ENCODE measurements at regions not wholly inside any gene's neighbourhood (a gene's known extent, or its start where the extent isn't known, plus 50 kb on each side); places are given as distances from the start of the nearest gene placed in this dataset.

DNA sequence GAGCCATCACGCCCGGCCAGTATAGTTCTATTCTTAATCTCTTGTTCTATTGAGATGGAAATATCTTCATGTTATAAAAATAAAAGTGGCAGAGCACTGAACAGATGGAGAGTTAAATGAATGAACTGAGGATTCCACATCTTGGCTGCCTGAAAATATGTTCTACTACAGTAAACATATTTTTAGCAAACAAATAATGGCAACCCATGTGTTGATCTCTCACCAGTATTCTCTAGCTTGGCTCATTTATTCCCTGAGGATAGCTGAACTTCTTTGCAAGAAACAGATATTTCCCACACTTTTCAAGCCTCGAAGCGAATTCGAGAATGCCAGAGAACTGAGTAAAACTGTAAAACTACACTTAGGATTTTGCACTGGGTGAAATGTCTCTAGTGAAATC lies 58.9 kb downstream of the DIRAS3 start:
- no peak for DNase-seq

DNA sequence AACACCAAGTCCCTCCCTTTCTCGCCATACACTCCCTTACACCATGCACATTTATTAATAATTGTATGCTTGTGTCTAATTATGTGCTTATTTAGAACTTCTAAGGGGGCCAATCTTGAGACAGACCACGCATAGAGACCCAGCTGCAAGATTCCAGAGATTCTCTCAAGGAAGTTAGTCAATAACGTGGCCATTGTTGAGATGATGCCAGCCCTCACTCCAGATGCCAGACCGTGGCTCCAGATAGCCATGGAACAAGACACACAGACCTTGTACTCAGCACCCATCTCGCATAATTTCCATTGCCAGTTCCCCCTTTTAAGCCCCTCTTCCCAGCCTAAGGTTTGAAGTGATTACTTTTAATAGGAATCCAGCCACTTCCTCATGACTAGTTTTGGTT lies 62.4 kb downstream of the DIRAS3 start:
- DNase-seq = no peak

DNA sequence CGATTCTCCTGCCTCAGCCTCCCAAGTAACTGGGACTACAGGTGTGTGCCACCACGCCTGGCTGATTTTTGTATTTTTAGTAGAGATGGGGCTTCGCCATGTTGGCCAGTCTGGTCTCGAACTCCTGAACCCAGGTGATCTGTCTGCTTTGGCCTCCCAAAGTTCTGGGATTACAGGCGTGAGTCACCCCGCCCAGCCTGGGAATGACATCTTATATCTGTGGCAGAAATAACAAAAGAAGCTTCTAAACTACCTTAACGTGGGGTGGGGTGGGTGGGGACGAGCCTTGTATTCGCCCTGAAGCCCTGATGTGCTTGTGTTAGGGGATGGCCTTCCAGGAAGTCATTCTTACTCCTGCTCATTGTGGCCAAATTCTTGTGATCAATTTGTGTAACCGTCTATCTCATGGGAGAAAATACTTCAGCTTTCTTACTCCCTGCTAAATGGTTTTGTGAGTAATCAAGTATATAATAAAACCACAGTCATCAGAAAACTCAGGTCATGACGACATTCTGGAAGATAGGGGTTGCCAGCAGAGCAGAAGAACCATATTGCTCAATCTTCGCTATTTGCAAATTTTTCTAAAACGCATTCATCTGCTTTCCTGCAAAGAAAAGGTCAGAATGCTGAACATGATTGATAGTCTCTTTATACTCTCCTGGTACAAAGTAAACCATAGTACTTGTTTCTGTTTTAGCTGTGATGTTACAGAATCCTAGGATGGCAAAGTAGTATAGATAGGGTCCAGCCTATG lies 63.2 kb downstream of the DIRAS3 start:
- no peak for DNase-seq

DNA sequence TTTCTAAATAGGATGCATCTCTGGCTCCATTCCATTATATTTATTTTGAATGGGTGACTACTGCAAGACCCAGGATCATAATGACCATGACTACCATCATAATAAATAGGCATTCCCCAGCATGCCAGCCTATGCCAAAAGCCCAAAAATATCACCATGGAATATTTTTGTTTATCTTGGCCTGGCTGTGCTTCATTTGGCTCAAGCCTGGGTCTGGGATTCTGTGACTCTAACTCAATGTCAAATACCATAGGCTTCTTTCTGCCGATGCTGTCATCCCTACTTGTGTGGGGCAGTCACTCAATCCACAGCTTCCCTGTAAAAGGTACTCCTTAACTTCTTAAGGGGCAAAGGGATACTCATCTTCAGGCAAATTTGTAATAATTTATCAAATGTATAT lies 66.6 kb downstream of the DIRAS3 start:
- no peak for DNase-seq

DNA sequence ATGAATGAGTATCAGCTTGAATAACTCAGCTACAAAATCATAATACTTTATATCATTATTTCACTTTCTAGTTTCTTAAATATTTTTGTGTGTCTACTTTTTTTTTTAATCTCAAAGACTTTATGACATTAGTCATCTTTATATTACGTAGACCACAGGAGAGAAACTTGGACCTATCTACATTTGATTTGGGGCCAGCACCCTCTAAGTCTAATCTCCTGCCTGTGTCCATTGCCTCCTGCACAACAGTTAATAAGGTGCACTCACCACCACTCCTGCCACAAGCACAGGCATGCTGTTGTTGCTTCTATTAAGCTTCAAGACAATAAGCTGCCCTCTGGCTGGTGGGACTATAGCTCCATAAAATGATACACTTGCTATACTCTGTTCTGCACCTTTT lies 70.4 kb downstream of the DIRAS3 start:
- no peak for DNase-seq

DNA sequence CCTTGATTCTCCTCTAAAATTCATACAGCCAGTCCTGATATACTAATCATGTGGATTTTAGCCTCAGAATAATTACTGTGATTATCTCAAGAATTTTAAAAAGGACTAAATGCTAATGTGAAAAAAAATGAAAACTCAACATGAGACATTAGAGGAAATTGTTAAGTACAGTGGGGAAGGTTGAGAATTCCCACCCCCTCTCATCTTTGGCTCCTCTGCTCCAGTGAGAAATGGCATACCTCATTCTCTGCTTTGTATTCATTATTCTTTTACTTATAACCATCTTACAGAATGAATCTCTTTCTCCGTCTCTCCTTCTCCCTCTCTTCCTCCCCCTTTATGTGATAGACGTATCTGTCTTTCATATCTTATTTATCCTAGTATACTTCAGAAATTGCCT lies 70.9 kb downstream of the DIRAS3 start:
- DNase-seq = no peak

DNA sequence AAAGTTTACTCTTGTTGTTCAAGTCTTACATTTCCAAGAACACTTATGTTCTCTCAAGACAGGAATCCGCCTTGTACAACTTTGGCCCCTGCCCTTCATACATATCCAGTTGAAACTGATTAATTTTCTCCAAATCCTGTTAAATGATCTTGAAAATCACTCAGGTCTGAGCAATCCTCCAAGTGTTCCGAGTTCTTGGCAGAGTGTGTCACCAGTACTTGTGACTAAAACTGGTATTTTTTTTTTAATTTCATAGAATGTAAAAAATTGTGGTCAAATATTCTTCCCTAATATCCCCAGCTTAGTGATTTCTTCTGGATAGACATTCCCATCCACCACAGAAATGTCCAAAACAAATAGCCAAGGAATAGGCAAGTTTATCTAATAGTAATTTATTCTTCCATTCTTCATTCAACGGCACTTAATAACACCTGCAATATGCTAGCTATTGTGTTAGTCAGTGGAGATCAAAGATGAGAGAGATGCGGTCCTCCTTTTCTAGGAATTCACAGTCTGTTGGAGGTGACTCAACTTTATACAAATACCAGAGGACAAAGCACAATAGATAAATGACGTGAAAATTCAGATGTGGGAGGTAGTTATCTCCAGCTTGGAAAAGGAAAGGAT lies 71.4 kb downstream of the DIRAS3 start:
- DNase-seq = no peak

DNA sequence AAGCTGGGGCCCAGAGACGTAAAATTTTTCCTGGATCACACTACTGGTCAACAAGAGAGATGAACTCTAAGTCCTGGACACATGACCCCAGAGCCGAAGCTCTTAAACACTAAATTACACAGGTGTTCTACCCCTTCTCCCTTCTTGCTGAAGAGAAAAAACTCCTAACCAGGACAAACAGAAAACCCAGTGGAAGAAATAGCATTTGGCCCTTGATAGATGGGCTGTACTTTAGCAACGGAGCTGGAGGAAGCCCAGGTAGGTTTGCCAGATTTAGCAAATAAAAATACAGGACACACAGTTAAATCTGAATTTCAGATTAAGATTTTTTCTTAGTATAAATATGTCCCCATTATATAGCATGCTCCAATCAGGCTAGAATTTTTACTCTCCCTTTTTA lies 72.7 kb downstream of the DIRAS3 start:
- DNase-seq = no peak

DNA sequence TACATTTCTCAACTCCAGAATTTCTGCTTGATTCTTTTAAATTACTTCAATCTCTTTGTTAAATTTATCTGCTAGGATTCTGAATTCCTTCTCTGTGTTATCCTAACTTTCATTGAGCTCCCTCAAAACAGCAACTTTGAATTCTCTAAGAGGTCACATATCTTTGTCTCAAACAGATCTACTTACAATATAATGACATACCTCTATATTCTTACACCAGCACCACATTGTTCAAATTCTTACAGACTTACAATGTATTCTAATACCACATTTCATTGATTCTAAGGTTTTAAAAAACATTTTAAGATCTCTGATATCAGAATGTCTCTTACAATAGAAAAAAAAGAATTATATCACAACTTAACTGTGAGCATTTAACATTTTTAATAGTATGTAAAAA lies 77.4 kb downstream of the DIRAS3 start:
- DNase-seq = no peak

DNA sequence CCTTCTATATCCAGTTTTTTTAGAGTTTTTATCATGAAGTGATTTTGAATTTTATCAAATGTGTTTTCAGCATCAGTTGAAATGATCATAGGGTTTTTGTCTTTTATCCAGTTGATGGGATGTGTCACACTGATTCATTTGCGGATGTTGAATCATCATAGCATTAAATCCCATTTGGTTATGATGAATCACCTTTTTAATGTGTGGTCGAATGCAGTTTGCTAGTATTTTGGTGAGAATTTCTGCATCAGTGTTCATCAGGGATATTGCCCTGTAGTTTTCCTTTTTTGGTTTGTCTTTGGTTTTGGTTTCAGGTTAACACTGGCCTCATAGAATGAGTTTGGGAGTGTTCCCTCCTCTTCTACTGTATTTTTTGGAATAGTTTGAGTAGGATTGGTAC lies 80.3 kb downstream of the DIRAS3 start:
- DNase-seq = no peak

DNA sequence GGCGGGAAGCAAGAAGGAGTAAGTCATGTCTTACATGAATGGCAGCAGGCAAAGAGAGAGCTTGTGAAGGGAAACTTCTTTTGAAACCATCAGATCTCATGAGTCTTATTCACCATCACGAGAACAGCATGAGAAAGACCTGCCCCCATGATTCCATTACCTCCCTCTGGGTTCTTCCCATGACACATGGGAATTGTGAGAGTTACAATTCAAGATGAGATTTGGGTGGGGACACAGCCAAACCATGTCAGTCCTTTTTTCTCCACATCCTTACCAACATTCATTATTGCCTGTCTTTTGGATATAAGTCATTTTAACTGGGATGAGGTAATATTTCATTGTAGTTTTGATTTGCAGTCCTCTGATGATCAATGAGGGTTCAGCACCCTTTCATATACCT lies 81.0 kb downstream of the DIRAS3 start:
- no peak for DNase-seq

DNA sequence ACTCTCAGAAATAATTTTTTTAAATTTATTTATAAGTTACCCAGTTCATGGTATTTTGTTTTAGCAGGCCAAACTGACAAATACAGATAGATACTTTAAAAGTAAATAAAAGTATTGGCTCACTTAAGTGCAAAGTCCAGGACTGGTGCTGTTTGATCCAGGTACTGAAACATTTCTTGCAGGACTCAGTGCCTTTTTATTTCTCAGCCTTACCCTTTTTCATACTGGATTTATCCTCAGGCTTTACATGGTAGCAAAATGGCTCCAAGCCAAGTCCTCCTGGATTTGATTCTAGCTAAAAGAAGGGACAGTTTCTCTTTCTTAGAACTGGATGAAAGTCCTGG lies 83.8 kb downstream of the DIRAS3 start:
- DNase-seq = no peak

DNA sequence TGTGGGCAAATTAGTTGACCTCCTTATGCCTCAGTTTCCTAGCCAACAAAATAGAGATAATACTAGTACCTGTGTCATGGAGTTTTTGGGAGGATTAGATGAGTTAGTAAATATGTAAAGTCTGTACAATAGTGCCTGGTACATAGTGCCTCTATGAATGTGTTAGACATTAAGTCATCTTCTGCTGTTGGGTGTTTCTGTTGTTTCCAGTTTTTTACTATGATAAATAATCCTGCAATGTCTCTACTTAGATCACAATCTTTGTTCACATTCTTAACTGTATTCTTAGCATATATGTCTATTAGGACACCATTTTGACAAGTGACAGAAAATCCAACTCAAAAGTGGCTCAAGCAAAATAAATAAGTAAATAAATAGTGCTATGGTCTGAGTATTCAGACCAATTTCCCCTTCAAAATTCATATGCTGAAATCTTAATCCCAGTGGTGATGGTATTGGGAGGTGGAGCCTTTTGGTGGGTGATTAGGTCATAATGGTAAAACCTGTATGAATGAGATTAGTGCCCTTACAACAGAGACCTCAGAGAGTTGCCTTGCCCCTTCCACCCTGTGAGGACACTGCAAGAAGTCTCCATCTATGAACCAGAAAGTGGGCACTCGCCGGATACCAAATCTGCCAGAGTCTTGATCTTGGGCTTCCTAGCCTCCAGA lies 84.3 kb downstream of the DIRAS3 start:
- no peak for DNase-seq

DNA sequence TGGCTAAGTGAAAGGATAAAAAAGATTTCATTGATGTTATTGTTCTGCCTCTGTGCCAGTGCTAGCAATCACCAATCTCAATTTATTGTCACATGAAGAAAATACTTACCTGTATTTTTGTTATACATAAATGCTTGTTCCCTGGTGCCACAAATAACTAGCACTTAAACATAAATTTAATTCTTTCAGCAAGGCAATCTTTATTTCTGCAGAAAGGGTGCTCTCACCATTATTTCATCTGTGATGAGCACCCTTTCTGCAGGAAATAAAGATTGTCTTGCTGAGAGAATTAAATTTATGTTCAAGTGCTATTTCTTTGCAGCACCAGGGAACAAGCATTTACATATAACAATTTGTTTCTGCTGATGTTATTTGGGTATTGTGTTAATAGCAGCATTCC lies 87.2 kb downstream of the DIRAS3 start:
- DNase-seq = no peak

DNA sequence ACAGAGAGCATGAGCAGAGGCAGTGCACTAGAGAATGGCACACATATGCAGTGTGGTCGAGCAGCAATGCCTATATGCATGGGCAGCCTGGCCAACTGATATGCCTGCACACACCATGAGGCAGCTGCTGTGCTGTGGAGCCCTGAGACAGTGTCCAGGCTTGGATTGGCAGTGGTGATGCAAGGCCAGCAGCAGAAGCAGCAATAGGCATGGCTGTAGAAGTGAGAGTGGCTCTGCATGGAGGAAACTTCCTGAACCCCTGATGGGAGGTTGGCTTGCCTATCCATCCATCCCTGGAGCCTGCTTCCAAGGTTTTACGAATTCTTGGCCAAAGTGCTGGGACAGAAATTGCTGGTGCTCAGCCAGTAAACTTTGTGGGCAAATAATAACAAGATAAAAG lies 89.7 kb downstream of the DIRAS3 start:
- DNase-seq = no peak

DNA sequence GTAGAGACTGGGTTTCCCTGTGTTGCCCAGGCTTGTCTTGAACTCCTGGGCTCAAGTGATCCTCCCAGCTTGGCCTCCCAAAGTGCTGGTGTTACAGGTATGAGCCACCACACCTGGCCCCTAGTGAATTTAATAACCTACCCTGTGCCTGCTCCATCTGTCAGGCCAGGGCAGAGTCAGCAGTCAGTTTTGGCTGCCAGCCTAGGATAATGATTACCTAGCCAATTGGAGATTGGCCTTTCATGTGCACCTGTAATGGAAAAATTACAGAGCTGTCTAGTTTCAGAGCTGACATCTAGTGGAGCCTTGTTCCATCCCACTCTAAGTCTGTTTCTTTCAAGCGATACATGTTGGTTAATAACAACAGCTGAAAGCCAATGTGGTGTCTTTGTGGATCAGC lies 92.0 kb downstream of the DIRAS3 start:
- no peak for DNase-seq

DNA sequence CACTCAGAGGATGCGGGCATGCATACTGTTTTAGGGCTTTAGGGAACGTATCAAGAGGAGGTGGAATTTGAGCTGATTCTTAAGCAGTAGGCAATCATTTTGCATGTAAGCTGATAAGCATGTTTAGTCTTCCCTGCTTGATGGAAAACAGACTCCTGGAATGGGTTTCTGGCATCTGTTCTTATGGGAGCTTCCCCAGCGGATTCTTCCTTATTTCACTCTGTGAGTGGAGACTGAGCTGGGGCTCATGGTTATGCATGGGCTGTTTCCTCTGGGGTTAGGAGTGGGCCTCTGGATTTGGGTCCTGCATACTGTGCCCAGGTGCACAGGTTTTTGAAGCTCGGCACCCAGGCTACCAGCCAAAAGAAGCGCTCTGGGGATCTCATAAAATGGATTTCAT lies 93.4 kb downstream of the DIRAS3 start:
- no peak for DNase-seq

DNA sequence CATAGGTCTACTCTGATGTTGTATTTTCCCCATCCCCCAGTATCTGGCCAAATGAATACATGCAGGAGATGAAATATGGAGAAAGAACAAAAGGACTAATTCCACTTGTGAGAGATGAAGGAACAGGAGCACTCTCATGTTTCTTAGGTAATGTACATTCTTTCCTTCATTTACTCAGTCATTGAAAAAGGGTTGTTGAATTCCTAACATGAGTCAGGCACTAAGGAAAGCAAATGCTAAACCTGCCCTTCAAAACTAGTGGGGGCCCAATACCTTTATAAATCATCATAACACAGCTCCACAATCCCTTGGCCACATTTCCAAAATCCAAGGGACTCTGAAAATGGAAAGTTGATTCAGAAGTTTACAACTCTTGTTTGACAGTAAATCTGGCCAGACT lies 94.3 kb downstream of the DIRAS3 start:
- no peak for DNase-seq

DNA sequence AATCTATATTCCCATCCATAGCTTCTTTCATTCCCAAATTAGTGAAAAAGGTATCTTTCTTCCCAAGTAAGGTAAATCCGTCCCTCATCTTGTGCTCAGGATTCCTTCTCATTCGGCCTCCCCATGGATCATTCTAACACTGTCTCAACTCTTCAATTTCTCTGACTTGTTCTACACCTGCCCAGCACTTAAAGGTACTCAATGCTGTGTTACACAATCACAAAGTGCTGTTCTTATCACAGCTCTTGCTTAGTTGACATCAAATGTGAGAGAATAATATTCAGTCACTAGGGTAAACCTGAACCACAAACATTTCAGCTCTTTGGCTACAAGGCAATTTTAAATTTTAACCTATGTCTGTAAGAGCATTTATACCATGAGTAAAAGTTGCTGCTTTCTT lies 94.8 kb downstream of the DIRAS3 start:
- DNase-seq = no peak

DNA sequence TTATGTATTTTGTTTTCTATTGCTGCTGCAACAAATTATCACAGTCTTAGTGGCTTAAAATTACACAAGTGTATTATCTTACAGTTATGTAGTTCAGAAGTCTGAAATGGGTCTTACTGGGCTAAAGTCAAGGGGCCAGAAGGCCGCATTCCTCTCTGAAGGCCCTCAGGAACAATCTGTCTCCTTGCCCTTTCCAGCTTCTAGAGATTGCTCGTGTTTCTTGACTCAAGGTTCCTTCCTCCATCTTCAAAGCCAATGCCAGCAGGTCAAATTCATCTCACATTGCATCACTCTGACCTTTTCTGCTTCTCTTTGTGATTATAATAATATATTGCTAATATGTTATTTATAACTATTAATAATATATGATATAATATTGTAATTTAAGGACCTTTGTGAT lies 97.1 kb downstream of the DIRAS3 start:
- no peak for DNase-seq

DNA sequence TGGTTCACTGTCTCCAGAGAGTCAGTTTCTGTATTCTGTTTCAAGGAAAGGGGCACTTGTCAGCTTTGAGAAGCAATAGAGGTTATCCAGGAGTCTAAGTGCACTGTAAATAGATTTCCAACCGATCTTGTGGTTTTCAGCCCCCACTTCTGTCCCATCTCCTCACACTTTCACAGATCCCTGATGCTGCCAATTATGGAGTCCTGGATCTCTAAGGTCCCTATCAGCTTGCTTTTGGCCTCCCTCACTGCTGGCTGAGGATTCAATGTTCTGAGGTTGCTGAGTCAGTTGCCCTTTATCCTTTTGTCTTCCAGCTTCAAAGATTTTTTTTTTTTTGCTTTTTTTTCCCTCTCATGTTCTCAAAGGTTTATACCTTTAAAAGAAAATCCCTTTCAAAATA lies 98.4 kb downstream of the DIRAS3 start:
- no peak for DNase-seq

DNA sequence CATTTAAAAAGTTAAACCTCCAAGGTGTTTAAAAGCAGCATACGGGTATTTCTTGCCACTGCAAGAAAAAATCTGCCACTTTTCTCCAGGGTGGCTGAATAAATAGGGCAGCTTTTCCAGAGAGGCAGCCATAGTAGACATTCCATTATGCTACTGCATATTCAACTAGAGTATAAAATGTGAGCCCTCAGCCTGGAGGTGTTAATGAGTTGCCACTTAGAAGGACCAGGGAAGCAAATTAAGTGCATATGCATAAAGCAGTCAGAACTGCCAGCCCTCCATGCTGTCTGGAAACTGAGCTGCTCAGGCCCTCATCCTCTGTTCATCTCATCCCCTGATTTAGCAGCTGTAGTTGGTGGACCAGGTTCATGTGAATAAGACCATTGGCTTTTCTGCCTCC lies 99.4 kb downstream of the DIRAS3 start:
- DNase-seq = no peak

DNA sequence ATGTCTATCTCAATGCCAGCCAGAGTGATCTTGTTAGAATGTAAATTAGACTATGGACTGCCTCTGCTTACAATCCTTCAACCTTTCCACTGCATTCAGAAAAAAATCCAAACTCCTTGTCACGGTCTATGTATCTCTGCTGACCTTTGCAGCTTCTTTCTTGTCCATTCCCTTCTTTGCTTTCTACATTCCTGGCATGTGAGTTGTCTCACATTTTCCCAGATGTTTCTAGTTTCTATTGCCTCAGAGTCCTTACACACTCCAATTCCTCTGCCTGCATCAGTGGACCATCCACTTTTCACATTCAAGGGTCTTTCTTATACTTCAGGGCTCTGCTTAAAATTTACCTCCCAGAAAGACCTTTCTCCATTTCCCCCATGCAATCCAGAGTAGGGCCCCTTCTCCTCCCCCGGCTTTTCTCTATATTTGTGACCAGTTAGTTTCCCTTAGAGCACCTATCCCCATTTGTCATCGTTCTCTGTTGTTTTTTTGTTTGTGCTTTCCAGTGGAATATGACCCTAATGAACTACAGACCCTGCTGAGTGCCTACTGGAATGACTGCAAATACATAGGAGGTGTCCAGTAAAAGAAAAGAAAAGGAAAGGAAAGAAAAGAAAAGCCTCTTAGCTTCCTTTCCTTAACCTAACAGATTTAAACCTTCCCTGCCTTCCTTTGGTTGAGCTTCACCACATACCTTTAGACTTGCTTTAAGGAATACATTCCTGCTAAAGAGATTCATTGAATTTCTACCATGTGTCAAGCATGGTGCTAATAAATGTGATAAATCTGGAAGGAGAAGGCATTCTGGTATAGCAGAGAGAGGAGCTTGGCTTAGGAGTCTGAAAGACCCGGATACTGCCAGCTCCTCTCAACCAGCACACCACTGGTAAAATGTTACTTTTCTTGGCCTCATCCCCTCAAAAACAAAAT lies 102.0 kb downstream of the DIRAS3 start:
- DNase-seq = no peak

DNA sequence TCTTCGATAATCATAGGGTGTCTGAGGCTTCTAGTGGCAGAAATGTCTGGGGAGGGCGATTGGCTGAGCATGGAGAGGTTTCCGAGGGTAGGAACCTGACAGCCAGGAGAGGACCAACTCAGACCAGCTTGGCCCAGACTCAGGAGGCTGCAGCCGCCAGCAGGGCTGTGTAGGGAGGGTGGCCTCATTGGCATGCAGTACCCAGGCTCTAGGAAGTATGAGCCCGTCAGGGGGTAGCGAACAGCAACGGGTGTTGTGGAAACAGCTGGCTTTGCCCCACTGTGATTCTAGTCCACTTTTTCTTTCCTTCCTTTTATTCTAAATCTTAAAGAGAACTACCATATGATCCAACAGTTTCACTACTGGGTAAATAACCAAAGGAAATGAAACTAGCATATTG lies 103.3 kb downstream of the DIRAS3 start:
- DNase-seq = peak; percentile 35
